ENCODE measurements at regions not wholly inside any gene's neighbourhood (a gene's known extent, or its start where the extent isn't known, plus 50 kb on each side); places are given as distances from the start of the nearest gene placed in this dataset.

DNA sequence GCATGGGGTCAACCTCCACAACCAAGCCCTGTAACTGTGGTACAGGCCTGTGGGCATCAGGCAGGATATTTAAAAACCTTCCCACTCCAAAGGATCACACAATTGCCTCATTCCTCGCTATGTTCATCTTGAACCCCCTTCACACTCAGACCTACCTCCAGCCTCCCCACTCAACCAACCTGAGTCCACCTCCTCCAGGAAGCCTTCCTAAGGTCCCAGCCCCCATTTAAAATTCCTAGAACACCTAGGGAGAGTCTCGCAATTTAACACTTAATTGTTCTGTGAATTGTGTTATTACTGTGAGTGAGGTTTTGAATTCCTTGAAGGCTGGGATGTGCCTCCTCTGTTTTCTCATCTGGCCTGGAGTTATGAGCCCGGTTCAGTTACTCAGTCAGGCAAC, 93.1 kb upstream of the SMNDC1 start:
- TF ChIP-seq, protein P1, sequence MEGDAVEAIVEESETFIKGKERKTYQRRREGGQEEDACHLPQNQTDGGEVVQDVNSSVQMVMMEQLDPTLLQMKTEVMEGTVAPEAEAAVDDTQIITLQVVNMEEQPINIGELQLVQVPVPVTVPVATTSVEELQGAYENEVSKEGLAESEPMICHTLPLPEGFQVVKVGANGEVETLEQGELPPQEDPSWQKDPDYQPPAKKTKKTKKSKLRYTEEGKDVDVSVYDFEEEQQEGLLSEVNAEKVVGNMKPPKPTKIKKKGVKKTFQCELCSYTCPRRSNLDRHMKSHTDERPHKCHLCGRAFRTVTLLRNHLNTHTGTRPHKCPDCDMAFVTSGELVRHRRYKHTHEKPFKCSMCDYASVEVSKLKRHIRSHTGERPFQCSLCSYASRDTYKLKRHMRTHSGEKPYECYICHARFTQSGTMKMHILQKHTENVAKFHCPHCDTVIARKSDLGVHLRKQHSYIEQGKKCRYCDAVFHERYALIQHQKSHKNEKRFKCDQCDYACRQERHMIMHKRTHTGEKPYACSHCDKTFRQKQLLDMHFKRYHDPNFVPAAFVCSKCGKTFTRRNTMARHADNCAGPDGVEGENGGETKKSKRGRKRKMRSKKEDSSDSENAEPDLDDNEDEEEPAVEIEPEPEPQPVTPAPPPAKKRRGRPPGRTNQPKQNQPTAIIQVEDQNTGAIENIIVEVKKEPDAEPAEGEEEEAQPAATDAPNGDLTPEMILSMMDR (conservative IDR thresholded peaks at IDR 0.05): no peak
- no peak for TF ChIP-seq ZFX (IDR thresholded peaks at IDR 0.05)
